HepG2 (cell line): ENCODE measurements at regions not wholly inside any gene's neighbourhood (a gene's known extent, or its start where the extent isn't known, plus 50 kb on each side); places are given as distances from the start of the nearest gene placed in this dataset.
A peak's percentile ranks its signal among the peaks of the same experiment; 100 is the strongest.

Experiments
- ATAC-seq: fragments of 200-7000 bp; cut with Tn5 transposase; 3 replicates; pipeline ENCODE4 v1.9.1; 2020; ENCODE audit warnings: mild to moderate bottlenecking, moderate library complexity
- BruUV-seq: library from RNA; stranded (reverse); fragments of 400-500 nt; replicated peaks from 2 replicates; lab custom pipeline; 2021; lab: Mats Ljungman, UMichigan
- CTCF ChIA-PET: fragments of 300-600 bp; formaldehyde crosslinking; extraction: SDS; loops from one replicate; lab custom pipeline; 2021; ENCODE audit warnings: low total read pairs, inconsistent platforms, low intra/inter-chr PET ratio; lab: Yijun Ruan, JAX
- POLR2A ChIA-PET: fragments of 350-600 bp; sonication (Branson Sonifier 250); formaldehyde crosslinking; loops from one replicate; lab custom pipeline; 2020; ENCODE audit warnings: antibody characterized with exemption, inconsistent platforms; lab: Yijun Ruan, JAX
- DNase-seq: peaks from one replicate; pipeline ENCODE4 v3.0.0-alpha.2; 2015; ENCODE audit warnings: low spot score
- FAIRE-seq: peaks from 3 replicates; lab custom pipeline; 2011; peaks lifted over from hg19 to GRCh38; lab: Jason Lieb, UNC
- H2AFZ ChIP-seq: one replicate; pipeline ENCODE4 v1.6.1; 2011; ENCODE audit warnings: low read length, inconsistent platforms
- H3K27ac ChIP-seq: fragments of 300-600 bp; 3 replicates; pipeline ENCODE4 v1.8.0; 2011; ENCODE audit warnings: mixed run types, mild to moderate bottlenecking, mixed read lengths, low read length, inconsistent platforms; ENCODE audit not compliant: insufficient read depth; ENCODE audit errors: extremely low read length
- H3K27me3 ChIP-seq, 2 experiments: fragments of 200-600 bp in 1 of 2; 2 replicates in 1 of 2; 3 replicates in 1 of 2; pipeline versions ENCODE4 v1.6.0 to v1.8.0; 2011; ENCODE audit warnings: low read length in 2 of 2, mild to moderate bottlenecking in 2 of 2, moderate library complexity in 2 of 2, inconsistent platforms in 1 of 2; ENCODE audit not compliant: insufficient read depth in 2 of 2, control insufficient read depth in 1 of 2
- H3K36me3 ChIP-seq, 2 experiments: fragments of 200-600 bp in 1 of 2; replicated peaks in 1 of 2; 2 replicates in 1 of 2; 3 replicates in 1 of 2; pipeline versions ENCODE4 v1.5.1 to v1.8.0; 2011; ENCODE audit warnings: low read length in 2 of 2, inconsistent platforms in 1 of 2; ENCODE audit not compliant: insufficient read depth in 2 of 2, control insufficient read depth in 1 of 2
- H3K4me1 ChIP-seq: 2 replicates; pipeline ENCODE4 v1.5.1; 2012; ENCODE audit warnings: low read length, inconsistent platforms; ENCODE audit not compliant: insufficient read depth
- H3K4me2 ChIP-seq: 2 replicates; pipeline ENCODE4 v1.6.0; 2011; ENCODE audit warnings: low read depth, low read length, inconsistent platforms
- H3K4me3 ChIP-seq, 3 experiments: fragments of 200-600 bp in 1 of 3; sonication (generic), shearing (Covaris generic) in 1 of 3; replicated peaks in 1 of 3; 2 replicates each; pipeline ENCODE4 v1.5.1; 2011 to 2016; ENCODE audit warnings: low read length in 3 of 3, inconsistent platforms in 2 of 3, low read depth in 2 of 3, mild to moderate bottlenecking in 2 of 3, control low read depth in 1 of 3, mixed read lengths in 1 of 3; ENCODE audit not compliant: insufficient read depth in 1 of 3
- H3K79me2 ChIP-seq: one replicate; pipeline ENCODE4 v1.6.1; 2011; ENCODE audit warnings: low read length, inconsistent platforms; ENCODE audit not compliant: insufficient read depth
- H3K9ac ChIP-seq: 2 replicates; pipeline ENCODE4 v1.6.0; 2011; ENCODE audit warnings: mild to moderate bottlenecking, low read depth, low read length, inconsistent platforms; ENCODE audit not compliant: insufficient read depth
- H3K9me3 ChIP-seq: 2 replicates; pipeline ENCODE4 v1.5.1; 2012; ENCODE audit warnings: mild to moderate bottlenecking, low read length
- H4K20me1 ChIP-seq: 2 replicates; pipeline ENCODE4 v1.6.0; 2011; ENCODE audit warnings: inconsistent platforms, mild to moderate bottlenecking, low read length, moderate library complexity; ENCODE audit not compliant: insufficient read depth
- FOXM1 ChIP-seq: sonication (generic); formaldehyde crosslinking; IDR thresholded peaks from 2 replicates; pipeline ENCODE4 v1.5.0; 2020; ENCODE audit warnings: missing genetic modification reagents
- IKZF1 ChIP-seq: fragments of 450-650 bp; IDR thresholded peaks from 2 replicates; pipeline ENCODE4 v1.7.1; 2016
- ZNF329 ChIP-seq: sonication (generic); formaldehyde crosslinking; IDR thresholded peaks from 2 replicates; pipeline ENCODE4 v1.9.0; 2021; ENCODE audit warnings: low read depth, mild to moderate bottlenecking, missing genetic modification reagents
- WGBS: methylation state at CpG from one replicate; pipeline ENCODE4 v1.1.6; 2017; ENCODE audit warnings: low lambda C conversion rate; 5-methylcytosine and 5-hydroxymethylcytosine counted together
- in situ Hi-C: cut with HindIII; loops from 2 replicates; pipeline ENCODE4 v1.10.0; 2017; ENCODE audit warnings: low pct_unique_long_range_greater_than_20kb; ENCODE audit not compliant: extremely low pct_ligation_motif_present
- intact Hi-C: fragments of 100-400 bp; cut with micrococcal nuclease; formaldehyde crosslinking; loops from one replicate; pipeline ENCODE4 v1.10.0; 2022; ENCODE audit not compliant: unreplicated experiment
- TF ChIP-seq, protein P1 (sequence below), 2 experiments: IDR thresholded peaks; 2 replicates each; pipeline ENCODE4 v1.6.1; 2011 to 2012; ENCODE audit warnings: low read length in 2 of 2, borderline replicate concordance in 1 of 2, low read depth in 1 of 2, mild to moderate bottlenecking in 1 of 2, moderate library complexity in 1 of 2
- TF ChIP-seq, protein P2 (sequence below): IDR thresholded peaks from 2 replicates; pipeline ENCODE4 v1.6.1; 2016; ENCODE audit warnings: low read depth
- TF ChIP-seq, protein P3 (sequence below): sonication (generic); formaldehyde crosslinking; IDR thresholded peaks from 2 replicates; pipeline ENCODE4 v1.4.0; 2020; ENCODE audit warnings: missing genetic modification reagents
- TF ChIP-seq, protein P4 (sequence below): fragments of 450-650 bp; IDR thresholded peaks from 2 replicates; pipeline ENCODE4 v1.6.1; 2017

DNA sequence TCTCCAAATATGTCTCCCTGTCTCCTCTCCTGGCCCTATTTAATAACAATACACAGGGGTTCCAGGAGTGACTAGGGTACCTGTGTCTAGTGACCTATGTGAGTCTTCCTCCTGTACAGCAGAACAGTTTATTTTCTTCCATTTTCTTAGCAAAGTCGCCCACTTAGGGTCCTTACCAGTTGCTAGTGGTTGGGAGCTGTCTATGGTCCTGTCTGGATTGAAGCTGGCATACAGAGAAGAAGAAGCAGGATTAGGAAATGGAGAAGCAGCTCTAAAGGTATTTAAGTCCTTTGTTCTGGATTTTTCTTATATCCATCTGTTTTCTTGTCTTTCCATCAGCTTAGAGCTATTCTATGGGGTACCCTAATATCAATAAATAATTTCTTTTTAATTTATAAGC, 587.1 kb upstream of the CPEB2 start:
- WGBS, result 0% methylated on average over 1 of the region's 1 CpG
- H3K79me2 ChIP-seq, result no peaks in the 10 kb centered on the region
- FAIRE-seq (no peak), ATAC-seq (no peak), DNase-seq (no peak)
- in situ Hi-C loops (no loop called here), intact Hi-C loops (no loop called here)
- no peak overlapping the region for H3K27ac ChIP-seq
- TF ChIP-seq, protein P1, sequence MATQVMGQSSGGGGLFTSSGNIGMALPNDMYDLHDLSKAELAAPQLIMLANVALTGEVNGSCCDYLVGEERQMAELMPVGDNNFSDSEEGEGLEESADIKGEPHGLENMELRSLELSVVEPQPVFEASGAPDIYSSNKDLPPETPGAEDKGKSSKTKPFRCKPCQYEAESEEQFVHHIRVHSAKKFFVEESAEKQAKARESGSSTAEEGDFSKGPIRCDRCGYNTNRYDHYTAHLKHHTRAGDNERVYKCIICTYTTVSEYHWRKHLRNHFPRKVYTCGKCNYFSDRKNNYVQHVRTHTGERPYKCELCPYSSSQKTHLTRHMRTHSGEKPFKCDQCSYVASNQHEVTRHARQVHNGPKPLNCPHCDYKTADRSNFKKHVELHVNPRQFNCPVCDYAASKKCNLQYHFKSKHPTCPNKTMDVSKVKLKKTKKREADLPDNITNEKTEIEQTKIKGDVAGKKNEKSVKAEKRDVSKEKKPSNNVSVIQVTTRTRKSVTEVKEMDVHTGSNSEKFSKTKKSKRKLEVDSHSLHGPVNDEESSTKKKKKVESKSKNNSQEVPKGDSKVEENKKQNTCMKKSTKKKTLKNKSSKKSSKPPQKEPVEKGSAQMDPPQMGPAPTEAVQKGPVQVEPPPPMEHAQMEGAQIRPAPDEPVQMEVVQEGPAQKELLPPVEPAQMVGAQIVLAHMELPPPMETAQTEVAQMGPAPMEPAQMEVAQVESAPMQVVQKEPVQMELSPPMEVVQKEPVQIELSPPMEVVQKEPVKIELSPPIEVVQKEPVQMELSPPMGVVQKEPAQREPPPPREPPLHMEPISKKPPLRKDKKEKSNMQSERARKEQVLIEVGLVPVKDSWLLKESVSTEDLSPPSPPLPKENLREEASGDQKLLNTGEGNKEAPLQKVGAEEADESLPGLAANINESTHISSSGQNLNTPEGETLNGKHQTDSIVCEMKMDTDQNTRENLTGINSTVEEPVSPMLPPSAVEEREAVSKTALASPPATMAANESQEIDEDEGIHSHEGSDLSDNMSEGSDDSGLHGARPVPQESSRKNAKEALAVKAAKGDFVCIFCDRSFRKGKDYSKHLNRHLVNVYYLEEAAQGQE (IDR thresholded peaks at IDR 0.05; ENCODE audit: borderline replicate concordance in 1 of 2, low read depth in 1 of 2, low read length in 2 of 2), result peak in 1 of 2 experiments; percentile 71; a peak in 1 of 4 replicates
- no peak for TF ChIP-seq ZNF329 (CRISPR knock-in tag)
- no peaks in the 10 kb centered on the region for H3K27me3 ChIP-seq
- H3K9ac ChIP-seq, result no peak overlapping the region
- no peaks in the 10 kb centered on the region for H3K4me1 ChIP-seq
- H4K20me1 ChIP-seq, result no peaks in the 10 kb centered on the region
- no peak overlapping the region for H2AFZ ChIP-seq
- CTCF ChIA-PET, result no interaction called here
- no peak overlapping the region for H3K4me3 ChIP-seq
- no peak overlapping the region for H3K4me2 ChIP-seq
- H3K9me3 ChIP-seq, result peaks cover 79% of the 10 kb centered on the region
- no TSS peak for BruUV-seq
- POLR2A ChIA-PET, result no interaction called here
- no peaks in the 10 kb centered on the region for H3K36me3 ChIP-seq

DNA sequence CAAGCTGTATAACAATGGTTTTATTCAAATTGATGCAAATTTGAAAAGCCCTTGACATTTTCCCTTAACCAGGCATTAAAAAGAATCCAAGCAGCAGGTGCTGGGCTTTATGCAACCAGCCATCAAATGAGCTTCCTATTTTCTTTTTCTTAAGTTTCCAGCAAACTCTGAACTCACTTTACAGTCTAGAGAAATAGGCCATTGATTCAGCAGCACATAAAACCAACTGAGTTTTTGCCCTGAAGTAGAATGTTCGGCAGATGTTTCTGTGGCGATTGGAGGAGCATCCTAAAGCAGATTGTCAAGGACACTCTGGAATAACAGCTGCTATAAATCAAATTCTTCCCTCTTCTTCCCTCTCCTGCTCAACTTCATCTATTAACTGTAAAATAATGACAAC, 582.8 kb upstream of the CPEB2 start:
- WGBS, result 0% methylated on average over 2 of the region's 2 CpGs
- Histone ChIP-seq H3K79me2 (no peaks in the 10 kb centered on the region), H3K4me3 (no peak overlapping the region), H3K27me3 (no peaks in the 10 kb centered on the region), H3K36me3 (no peaks in the 10 kb centered on the region), H3K27ac (no peak overlapping the region), H3K9me3 (peaks cover 51% of the 10 kb centered on the region), H3K4me2 (no peak overlapping the region), H4K20me1 (no peaks in the 10 kb centered on the region), H2AFZ (no peak overlapping the region), H3K4me1 (no peaks in the 10 kb centered on the region), H3K9ac (no peak overlapping the region)
- ChIA-PET POLR2A (no interaction called here), CTCF (no interaction called here)
- DNase-seq (no peak), ATAC-seq (no peak), FAIRE-seq (no peak)
- BruUV-seq, result no TSS peak
- in situ Hi-C loops, result no loop called here
- intact Hi-C loops, result no loop called here
- TF ChIP-seq FOXM1 (CRISPR knock-in tag) (no peak), IKZF1 (no peak)
- TF ChIP-seq, protein P2, sequence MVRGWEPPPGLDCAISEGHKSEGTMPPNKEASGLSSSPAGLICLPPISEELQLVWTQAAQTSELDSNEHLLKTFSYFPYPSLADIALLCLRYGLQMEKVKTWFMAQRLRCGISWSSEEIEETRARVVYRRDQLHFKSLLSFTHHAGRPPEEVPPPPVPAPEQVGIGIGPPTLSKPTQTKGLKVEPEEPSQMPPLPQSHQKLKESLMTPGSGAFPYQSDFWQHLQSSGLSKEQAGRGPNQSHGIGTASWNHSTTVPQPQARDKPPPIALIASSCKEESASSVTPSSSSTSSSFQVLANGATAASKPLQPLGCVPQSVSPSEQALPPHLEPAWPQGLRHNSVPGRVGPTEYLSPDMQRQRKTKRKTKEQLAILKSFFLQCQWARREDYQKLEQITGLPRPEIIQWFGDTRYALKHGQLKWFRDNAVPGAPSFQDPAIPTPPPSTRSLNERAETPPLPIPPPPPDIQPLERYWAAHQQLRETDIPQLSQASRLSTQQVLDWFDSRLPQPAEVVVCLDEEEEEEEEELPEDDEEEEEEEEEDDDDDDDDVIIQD (CRISPR knock-in tag), result no peak
- TF ChIP-seq, protein P3, sequence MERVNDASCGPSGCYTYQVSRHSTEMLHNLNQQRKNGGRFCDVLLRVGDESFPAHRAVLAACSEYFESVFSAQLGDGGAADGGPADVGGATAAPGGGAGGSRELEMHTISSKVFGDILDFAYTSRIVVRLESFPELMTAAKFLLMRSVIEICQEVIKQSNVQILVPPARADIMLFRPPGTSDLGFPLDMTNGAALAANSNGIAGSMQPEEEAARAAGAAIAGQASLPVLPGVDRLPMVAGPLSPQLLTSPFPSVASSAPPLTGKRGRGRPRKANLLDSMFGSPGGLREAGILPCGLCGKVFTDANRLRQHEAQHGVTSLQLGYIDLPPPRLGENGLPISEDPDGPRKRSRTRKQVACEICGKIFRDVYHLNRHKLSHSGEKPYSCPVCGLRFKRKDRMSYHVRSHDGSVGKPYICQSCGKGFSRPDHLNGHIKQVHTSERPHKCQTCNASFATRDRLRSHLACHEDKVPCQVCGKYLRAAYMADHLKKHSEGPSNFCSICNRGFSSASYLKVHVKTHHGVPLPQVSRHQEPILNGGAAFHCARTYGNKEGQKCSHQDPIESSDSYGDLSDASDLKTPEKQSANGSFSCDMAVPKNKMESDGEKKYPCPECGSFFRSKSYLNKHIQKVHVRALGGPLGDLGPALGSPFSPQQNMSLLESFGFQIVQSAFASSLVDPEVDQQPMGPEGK, result no peak
- TF ChIP-seq, protein P4, sequence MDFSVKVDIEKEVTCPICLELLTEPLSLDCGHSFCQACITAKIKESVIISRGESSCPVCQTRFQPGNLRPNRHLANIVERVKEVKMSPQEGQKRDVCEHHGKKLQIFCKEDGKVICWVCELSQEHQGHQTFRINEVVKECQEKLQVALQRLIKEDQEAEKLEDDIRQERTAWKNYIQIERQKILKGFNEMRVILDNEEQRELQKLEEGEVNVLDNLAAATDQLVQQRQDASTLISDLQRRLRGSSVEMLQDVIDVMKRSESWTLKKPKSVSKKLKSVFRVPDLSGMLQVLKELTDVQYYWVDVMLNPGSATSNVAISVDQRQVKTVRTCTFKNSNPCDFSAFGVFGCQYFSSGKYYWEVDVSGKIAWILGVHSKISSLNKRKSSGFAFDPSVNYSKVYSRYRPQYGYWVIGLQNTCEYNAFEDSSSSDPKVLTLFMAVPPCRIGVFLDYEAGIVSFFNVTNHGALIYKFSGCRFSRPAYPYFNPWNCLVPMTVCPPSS, result no peak
